ENCODE measurements at regions not wholly inside any gene's neighbourhood (a gene's known extent, or its start where the extent isn't known, plus 50 kb on each side); places are given as distances from the start of the nearest gene placed in this dataset.

DNA sequence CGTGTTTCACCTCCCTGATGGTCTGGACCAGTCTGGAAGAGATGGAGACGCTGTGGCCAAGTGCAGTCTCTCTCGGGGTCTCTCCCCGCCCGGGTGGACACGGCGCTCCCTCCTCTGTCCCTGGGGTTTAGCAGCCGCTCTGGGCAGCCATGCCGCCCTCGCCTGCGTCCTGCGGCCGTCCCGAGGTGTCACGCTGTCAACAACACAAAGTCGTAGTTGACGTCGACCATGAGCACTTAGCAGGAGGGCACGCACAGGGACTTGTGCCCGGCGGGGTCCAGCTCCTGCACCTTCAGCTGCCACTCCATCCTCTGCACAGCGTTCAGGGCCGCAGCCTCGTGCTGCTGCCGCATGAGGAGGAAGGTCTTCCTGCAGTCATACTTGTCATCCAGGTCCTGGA lies 368.9 kb downstream of the CDH9 start:
- DNase-seq (ENCODE audit: low spot score): no peak

DNA sequence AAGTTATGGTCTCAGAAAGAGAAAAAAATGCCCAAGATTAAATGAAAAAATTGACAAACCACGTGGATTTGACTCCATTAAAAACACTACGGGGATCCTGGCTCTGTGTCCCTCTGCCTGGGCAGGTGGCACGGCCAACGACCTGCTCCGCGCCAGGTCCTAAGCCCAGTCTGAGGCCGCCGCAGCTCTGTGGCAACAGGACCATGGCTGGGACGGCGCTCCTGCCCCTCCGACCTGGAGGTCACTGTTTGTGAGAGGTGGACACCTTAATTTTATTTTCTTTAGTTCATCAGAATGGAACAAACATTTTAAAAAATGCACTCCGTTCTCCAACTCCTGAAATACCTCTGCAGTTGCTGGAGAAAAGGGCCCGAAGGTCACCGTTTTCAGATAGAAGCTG lies 369.4 kb downstream of the CDH9 start:
- no peak for DNase-seq (ENCODE audit: low spot score)

DNA sequence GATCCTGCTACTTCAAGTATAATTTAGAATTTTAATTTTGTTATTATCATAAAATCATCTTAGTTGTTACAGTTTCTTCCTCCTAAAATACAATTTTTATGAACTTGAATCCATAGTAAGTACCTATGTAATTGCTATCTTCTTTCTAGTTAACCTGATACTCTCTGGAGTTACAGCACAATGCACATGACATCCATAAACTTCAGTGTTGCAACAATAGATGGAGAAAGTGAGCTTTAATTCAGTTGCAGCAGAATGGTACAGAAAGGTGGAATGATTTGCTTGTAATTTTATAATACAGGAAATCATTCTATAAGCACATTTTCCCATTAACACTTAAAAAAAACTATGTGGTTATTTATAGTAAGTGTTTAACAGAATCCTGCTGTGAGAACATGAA lies 372.0 kb downstream of the CDH9 start:
- no peak for DNase-seq (ENCODE audit: low spot score)

DNA sequence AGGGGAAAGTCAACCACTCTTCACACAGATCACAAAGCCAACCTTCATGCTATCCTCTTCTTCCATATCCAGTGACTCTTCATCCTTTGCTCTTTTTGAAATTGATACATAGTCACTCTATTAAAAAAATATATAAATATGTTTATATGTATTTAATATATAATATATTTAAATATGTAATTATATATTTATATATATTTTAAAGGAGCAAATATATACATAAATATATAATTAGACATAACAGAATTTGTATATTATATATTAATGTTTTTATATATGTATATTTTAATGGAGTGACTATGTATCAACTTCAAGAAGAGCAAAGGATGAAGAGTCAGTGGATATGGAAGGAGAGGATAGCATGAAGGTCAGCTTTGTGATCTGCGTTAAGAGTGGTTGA lies 374.9 kb downstream of the CDH9 start:
- DNase-seq (ENCODE audit: low spot score): no peak

DNA sequence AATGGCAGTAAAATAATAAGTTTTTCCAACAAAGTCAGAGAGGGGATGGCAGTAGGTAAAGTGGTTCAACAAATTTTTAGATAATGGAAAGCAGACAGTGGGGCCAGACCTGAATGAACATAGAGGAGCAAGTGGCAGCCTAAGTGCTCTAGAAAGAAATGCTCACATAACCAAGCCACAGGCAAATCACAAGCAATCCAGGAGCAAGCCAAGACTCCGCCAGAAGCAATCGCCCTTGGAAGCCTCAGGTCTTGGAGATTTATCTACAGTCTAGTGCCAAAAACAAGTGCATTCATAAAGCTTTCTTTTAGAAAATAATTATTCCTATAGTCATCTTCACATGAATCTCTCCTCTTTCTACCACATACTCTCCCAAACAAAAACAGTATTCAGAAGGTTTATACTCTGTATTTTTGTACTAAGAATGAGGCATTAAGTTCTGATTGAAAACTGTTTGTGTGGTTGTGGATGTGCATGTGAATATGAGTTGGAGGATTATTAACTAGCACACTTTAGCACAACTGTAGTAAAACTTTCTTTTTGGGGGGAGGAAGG lies 375.5 kb downstream of the CDH9 start:
- DNase-seq (ENCODE audit: low spot score): no peak

DNA sequence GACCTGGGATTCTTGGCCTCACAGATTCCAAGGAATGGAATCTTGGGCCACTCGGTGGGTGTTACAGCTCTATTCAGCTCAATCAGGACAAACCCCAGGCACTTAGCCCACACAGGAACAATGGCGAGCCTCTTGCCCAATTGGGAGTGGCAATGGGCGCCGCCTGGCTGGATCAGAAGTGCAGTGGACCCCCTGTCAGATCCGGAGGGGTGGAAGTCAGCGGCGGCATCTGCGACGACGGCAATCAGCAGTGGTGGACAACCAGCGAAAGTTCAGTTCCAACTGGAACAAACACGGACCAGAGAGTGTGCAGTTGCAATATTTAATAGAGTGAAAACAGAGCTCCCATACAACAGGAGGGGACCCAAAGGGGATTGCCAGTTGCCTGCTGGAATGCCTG lies 378.3 kb downstream of the CDH9 start:
- DNase-seq (ENCODE audit: low spot score): no peak

DNA sequence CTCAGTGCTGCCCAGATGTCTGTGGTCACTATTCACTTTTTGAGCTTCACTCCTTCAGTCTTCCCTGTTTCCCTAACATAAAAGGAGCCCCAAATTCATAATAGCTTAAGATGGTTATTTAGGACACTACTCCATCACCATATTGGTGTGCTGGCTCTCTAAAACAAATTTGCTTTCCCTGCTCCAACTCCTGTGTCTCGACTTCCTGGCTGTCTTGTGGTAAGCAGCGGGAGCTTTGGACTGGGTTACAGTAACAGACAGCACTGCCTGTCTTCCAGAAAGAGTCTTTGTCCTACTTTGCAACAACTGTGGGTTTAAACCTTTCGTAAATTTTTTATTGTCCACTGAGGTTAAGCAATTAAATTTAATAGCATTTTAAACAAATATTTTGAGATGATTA lies 389.4 kb downstream of the CDH9 start:
- DNase-seq (ENCODE audit: low spot score): no peak

DNA sequence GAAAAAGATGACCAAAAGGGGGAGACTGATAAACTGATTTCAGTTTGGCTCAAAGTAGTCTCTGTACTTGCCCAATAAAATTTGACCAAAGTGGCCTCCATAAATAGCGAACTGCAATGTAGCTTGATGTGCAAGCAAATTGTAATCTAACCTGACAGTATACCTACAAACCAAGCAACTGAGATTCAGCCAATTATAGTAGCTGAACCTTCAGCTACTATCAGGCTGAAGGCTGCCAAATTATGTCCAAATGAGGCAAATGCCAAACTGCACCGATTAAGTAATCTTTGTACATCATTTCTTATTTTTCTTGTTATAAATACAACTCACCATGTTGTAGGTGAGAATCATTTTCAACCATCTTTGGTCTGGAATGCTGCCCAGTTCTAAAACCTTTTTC lies 390.6 kb downstream of the CDH9 start:
- no peak for DNase-seq (ENCODE audit: low spot score)

DNA sequence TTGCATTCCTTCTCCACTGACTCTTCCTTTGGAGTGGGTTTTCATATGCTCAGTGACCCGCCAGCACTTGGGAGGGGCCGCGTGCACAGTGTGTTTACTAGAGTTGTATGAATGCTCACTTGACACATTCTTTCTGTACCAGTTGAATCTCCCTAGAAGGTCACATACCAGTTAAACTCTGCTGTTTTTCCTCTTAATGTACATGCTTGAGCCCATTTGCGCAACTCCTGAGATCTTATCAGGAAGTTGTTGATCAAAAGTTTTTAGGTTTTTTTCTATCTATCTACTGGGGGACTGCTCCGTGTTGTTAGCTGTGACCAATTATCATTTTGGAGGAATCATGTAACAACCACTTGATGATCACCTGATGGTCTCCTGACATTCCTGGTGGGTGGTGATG lies 392.7 kb downstream of the CDH9 start:
- DNase-seq (ENCODE audit: low spot score): no peak

DNA sequence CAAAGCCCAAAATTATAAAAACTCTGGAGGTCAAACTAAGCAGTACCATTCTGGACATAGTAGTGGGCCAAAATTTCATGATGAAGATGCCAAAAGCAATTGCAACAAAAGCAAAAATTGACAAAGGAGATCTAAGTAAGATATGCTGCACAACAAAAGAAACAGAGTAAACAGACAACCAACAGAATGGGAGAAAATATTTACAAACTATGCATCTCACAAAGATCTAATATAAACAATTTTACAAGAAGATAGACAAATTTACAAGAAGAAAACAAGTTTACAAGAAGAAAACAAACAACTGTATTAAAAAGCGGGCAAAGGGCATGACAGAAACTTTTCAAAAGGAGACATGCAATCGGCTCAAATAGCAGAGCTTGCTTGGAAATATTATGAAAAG lies 396.9 kb downstream of the CDH9 start:
- DNase-seq (ENCODE audit: low spot score): no peak

DNA sequence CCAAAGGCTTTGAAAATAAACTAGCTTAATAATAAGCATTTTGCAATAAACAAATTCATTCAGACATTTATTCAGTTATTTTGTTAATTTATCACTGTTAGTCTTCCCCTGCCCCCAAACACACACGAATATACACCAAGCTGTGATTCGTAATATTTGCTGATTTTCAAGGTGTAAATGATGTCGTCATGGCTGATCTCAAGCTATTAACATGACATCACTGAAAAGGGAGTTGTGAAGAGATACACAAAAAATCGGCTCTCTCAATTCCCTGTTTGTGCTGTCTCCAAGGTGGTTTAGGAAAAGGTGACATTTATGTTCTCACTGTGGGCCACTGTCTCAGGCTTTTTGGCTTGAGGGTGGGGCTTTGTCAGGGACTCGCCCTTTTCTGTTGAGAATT lies 413.3 kb downstream of the CDH9 start:
- no peak for DNase-seq (ENCODE audit: low spot score)

DNA sequence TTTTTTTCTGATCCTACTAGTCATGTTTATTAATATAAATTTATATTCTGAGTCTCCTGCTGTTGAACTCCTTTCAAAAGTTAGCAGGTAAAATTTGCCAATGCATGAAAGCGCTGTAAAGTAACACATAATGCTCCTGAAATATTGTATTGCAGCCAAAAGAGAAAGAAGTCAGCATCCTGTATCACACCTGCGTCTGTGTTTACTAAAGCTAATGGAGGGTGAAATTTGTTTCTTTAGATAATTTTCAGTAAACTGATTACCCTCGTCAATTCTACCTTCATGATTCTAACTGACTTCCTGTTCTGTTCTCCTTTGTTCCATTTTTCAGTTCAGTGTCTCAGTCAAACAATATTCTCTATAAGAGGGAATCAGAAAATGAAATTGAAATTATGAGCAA lies 415.4 kb downstream of the CDH9 start:
- DNase-seq (ENCODE audit: low spot score): no peak

DNA sequence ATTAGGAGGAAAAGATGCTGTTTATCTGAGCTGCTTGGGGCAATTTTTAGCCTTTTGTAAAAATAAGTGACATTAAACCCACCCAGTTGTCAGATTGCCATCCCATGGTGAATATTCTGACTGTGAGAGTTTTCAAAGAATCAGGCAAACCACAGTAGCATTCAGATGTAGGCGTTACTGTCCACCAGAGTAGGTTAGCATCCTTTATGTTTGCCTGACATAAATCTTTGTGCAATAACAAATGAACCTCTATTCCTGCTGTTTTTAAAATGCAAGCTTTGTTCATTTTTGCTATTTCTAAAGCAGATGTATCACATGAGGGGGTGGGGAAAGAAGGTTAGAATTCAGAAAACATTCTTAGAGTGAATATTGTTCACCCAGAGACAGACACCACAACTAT lies 427.8 kb downstream of the CDH9 start:
- DNase-seq (ENCODE audit: low spot score): no peak

DNA sequence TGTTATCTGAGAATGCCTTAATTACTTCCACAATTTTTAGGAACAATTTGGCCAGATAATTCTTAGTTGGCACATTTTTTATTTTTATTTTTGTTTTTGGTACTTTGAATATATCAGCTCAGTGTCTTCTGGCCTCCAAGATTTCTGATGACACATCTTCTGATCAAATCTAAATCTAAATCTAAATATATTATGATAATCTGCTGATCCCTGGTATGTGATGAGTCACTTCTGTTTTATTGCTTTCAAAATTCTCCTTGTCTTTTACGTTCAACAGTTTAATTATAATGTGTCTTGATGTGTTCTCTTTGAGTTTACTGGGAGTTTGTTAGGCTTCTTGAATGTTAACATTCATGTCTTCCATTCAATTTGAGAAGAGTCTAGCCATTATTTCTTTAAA lies 436.8 kb downstream of the CDH9 start:
- DNase-seq (ENCODE audit: low spot score): no peak

DNA sequence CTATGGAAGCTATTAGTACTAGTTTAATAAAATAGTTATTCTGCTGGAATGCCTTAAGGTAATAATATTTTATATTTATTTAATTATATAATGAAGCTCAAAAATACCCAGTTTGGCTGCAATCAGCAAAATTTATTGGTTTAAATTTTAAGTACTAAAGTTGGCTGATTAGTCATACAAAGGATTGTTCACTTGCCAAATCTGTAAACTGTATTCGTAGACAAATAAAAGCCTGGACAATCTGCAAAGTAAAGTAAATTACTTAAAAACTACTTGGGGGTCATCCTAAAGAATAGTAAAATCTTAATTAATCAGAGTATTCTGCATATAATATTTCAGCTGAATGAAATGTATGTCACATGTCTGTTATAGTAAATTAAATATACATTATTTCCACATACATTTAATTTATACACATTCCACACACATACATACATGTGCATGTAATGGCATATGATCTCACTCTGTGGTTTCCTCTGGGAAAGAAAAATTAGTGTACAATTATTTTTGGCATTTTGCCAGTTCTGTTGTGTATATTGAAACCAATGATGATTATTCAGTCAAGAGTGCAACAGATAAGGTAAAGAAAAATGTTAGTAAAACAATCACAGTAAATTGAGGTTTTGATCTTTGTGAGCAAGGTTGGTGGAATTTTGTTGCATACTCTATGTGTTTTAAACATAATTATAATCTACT lies 455.9 kb downstream of the CDH9 start:
- no peak for DNase-seq (ENCODE audit: low spot score)

DNA sequence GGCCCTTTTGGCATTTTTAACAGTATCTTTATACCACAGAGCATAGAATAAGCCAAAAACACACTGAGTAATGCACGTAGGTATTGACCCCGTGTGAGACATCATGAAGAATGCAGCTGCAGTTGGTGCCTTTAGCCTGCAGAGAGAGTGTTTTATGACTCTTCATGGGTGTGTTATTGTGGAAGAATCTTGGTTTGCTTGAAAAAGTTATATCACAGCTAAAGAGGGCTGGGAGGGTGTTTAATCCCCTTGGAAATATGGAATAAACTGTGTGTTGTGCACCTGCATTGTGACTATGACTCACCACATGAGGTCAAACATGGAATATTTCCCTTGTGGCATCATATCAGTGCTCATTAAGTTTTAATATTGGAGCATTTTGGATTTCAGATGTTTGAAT lies 458.7 kb downstream of the CDH9 start:
- DNase-seq (ENCODE audit: low spot score): no peak

DNA sequence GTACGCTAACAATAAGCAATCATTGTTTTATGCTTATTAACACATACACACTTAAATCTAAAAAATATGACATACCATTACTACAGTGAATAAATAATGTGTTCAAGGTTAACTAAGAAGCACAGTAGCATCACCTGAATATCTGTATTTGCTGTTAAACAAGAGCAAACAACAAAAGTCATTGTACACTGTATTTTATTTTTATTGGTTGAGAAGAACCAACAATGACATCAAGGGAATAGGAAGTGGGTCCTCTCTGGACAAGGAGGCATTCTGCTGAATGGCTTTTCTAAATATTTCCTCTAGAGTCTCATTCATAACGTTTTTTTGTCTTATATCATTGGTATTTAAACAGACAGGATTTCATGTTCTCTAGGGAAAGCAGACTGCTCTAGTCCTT lies 460.4 kb downstream of the CDH9 start:
- DNase-seq (ENCODE audit: low spot score): no peak

DNA sequence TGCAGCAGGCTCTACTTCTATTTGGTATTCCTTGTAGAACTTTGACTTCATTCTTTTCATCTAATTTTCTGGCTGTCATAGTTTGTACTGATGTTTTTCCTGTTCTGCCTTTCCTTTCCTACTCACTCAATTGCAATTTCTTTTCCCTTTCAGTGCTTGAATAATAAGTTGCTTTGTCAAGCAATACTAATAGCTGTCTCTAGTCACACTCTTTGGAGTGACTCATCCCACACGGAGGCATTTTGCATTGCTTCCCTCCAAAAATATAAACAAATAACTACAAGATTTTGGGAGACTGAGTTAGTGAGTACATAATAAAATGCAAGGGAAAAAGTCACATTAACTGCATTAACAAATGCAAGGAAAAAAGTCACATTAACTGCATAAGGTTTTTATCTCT lies 465.9 kb downstream of the CDH9 start:
- no peak for DNase-seq (ENCODE audit: low spot score)

DNA sequence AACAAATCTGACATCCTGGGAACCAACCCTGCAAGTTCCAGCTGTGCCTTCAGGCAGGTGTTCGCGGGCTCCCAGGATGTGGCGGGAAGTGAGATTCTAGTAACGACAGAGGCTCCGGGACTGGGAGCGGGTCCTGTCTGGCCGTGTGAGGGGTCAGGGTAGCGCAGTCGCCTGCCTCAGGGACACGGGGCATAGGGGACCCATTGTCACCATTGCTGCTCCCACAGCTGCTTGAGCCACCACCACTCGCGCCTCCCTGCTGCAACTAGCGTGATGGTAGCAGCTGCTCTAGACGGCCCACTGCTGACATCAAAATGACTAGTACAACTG lies 468.5 kb downstream of the CDH9 start:
- DNase-seq (ENCODE audit: low spot score): no peak

DNA sequence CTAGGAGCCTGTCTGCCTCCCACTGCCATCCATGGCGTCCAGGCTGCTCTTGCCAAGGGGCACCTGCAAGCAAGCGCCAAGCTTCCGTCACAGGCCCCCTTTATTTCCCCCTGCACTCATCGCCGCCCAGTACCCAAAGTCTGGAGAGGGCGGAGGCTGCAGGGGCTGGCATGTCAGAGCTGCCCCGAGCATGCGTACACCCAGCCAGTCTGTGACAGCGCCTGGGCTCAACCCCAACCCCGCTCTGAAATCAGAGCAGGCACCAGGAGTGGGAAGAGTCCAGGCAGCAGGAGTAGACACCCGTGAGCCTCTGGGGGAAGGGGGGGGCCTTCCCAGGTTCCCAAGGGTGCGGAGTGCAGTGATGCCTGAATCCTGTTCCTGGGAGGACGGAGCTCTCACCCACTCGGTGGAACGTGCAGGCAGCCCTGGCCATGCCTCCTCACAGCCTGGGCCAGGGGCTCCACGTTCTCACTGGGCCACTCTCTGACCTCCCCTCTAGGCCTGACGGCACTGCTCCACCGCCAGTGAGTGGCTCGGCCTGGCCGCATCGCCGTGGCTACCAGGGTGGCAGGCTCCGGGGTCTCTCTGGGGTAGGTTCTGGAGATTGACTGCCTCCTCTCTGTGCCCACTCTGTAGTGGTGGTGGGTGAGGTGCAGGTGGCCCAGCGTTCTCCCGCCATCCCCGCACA lies 469.0 kb downstream of the CDH9 start:
- no peak for DNase-seq (ENCODE audit: low spot score)

DNA sequence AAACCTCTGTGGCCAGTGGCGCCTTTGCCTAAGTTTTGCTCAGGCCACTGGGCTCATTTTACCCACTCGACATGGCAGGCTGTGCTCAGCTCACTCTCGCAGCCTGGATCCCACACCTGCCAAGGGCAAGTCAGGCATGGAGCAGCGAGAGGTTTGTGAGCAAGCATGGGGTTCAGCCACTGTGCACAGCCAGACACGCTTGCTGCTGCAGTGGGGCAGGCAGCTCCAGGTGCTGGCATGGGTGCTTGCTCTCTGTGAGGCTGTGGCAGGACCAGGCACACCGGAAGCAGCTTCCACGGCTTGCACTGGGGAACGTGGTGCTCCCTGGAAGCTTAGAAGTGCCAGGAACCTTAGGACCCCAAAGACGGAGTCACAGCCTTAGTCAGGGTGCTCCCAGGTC lies 470.1 kb downstream of the CDH9 start:
- no peak for DNase-seq (ENCODE audit: low spot score)

DNA sequence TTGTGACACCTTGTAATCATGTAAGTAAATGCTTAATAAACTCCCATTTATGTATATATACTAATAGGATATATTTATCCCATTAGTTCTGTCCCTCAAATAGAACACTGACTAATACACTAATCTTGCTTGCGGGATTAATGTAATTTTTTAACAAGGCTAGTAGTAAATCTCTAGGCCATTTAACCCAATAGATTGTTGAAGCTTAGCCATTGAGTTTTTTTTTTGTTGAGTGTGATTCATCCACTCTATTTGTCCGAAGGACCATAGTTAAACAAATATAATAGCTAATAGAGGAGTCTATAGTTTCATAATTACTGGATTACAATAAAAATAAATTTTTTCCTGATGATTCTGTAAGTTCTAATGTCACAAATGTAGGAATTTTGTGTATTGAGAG lies 474.4 kb downstream of the CDH9 start:
- DNase-seq (ENCODE audit: low spot score): no peak

DNA sequence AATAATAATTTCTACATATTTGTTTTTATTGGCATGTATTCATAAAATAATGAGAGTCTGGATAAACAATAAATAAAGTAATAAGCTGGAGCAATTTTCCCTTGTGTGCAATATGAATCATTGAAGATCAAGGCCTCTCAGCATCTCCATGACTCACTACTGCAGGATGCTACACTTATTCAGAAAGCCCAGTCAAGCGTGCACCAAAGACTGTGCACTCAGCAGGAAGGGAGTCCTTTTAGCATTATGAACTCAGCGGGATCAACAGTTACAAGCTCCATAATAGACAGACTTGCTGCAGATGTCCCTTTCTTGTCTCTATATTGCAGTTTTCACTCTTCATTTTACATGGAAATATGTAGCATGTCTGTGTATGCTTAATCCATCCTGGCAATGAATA lies 485.3 kb downstream of the CDH9 start:
- DNase-seq (ENCODE audit: low spot score): no peak

DNA sequence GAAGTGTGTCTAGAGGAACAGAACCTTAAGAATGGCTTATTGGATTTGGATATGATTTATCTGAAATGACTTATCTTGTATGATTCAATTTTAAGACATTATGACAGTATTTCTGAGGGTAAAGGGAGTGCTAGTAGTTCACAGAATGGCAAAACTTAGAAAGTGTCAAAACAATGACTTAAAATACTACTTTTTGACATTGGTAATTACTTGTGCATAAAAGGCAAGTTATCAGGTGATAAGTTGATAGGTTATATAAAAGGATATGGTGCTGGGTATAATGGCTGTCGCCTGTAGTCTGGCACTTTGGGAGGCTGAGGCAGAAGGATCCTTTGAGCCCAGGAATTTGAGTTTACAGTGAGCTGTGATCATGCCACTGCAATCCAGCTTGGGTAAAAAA lies 494.4 kb downstream of the CDH9 start:
- no peak for DNase-seq (ENCODE audit: low spot score)
